Osteocyte (in vitro differentiated cells): ENCODE measurements at regions not wholly inside any gene's neighbourhood (a gene's known extent, or its start where the extent isn't known, plus 50 kb on each side); places are given as distances from the start of the nearest gene placed in this dataset.

Source experiments
- DNase-seq: peaks from one replicate; pipeline ENCODE4 v3.0.0; 2021; ENCODE audit warnings: mixed read lengths; ENCODE audit not compliant: unreplicated experiment; ENCODE audit errors: extremely low spot score
- H3K27ac Mint-ChIP-seq: one replicate; pipeline ENCODE4 v1.8.0; 2021; ENCODE audit warnings: mild to moderate bottlenecking, mixed read lengths; ENCODE audit not compliant: unreplicated experiment
- H3K27me3 Mint-ChIP-seq: one replicate; pipeline ENCODE4 v1.8.0; 2021; ENCODE audit warnings: mixed read lengths; ENCODE audit not compliant: unreplicated experiment
- H3K36me3 Mint-ChIP-seq: one replicate; pipeline ENCODE4 v1.8.0; 2021; ENCODE audit warnings: mixed read lengths; ENCODE audit not compliant: unreplicated experiment
- H3K4me1 Mint-ChIP-seq: one replicate; pipeline ENCODE4 v1.8.0; 2021; ENCODE audit warnings: mixed read lengths; ENCODE audit not compliant: unreplicated experiment
- H3K4me3 Mint-ChIP-seq: one replicate; pipeline ENCODE4 v1.8.0; 2021; ENCODE audit warnings: mild to moderate bottlenecking, moderate library complexity, mixed read lengths; ENCODE audit not compliant: unreplicated experiment
- H3K9me3 Mint-ChIP-seq: one replicate; pipeline ENCODE4 v1.8.0; 2021; ENCODE audit warnings: mixed read lengths; ENCODE audit not compliant: unreplicated experiment
- CTCF ChIP-seq: fragments of 200-600 bp; sonication (generic); IDR thresholded peaks from 2 replicates; pipeline ENCODE4 v1.5.0; 2021; ENCODE audit warnings: antibody characterized with exemption, mild to moderate bottlenecking, moderate library complexity

GRCh38 chr11:134598368-134598767 is 186.3 kb upstream of the B3GAT1 start:
- Mint-ChIP-seq H3K9me3 (no peaks in the 10 kb centered on the region), H3K27me3 (peaks cover 19% of the 10 kb centered on the region), H3K4me3 (no peak overlapping the region), H3K36me3 (no peaks in the 10 kb centered on the region), H3K4me1 (no peaks in the 10 kb centered on the region), H3K27ac (no peak overlapping the region)
- peak; percentile 53 for DNase-seq
- no peak for TF ChIP-seq CTCF

DNA sequence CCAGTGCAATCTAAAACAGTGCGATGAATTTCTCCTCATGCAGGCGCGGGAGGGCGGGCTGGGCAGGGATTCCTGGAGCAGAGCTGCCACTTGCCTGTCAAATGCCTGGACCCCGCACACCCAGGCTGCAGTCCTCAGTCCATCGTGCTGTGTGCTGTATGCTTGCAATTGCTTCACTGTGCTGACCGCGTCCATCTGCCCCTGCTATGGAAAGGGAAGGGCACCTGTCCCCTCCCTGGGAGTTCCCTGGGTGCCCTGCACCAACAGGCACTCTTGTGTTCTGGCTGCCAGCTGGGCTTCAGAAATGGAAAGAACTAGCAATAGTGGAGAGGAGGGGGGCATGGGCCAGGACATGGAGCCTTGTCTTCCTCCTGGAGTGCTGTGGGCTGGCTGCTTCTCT is 185.4 kb upstream of the B3GAT1 start:
- H3K4me3 Mint-ChIP-seq = no peak overlapping the region
- no peaks in the 10 kb centered on the region for H3K36me3 Mint-ChIP-seq
- TF ChIP-seq CTCF = no peak
- peaks cover 17% of the 10 kb centered on the region for H3K27me3 Mint-ChIP-seq
- no peaks in the 10 kb centered on the region for H3K4me1 Mint-ChIP-seq
- no peak overlapping the region for H3K27ac Mint-ChIP-seq
- no peaks in the 10 kb centered on the region for H3K9me3 Mint-ChIP-seq
- peak; percentile 70 for DNase-seq

DNA sequence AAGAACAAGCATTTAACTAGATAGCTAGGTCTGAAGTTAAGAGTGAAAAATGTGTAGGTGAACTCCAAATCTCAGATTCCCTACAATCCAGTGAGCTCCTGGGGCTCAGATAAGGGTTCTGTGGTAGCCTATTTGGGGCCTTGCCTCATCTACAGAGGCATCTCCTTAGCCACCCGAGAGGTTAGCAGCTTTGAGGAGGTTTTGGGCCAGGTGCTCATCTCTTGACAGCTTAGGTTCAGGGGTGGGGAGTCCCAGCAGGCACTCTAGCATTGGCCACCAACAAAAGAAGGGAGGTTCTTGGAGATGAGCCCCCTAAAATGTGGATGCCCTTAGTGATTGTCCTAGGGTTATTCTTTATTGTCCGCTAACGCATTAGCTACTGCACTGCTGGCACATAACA is 184.4 kb upstream of the B3GAT1 start:
- Mint-ChIP-seq H3K27me3 (peaks cover 11% of the 10 kb centered on the region), H3K36me3 (no peaks in the 10 kb centered on the region), H3K4me3 (no peak overlapping the region), H3K9me3 (no peaks in the 10 kb centered on the region), H3K4me1 (no peaks in the 10 kb centered on the region), H3K27ac (no peak overlapping the region)
- no peak for TF ChIP-seq CTCF
- DNase-seq = peak; percentile 51

- no peaks in the 10 kb centered on the region for H3K36me3 Mint-ChIP-seq
- H3K27me3 Mint-ChIP-seq = peaks cover 19% of the 10 kb centered on the region
- H3K27ac Mint-ChIP-seq = no peak overlapping the region
- no peaks in the 10 kb centered on the region for H3K9me3 Mint-ChIP-seq
- peak; percentile 79 for DNase-seq
- no peaks in the 10 kb centered on the region for H3K4me1 Mint-ChIP-seq
- peak; percentile 51 for TF ChIP-seq CTCF
- no peak overlapping the region for H3K4me3 Mint-ChIP-seq
Observed at GRCh38 chr11:134592391-134592990, 180.4 kb upstream of the B3GAT1 start.

DNA sequence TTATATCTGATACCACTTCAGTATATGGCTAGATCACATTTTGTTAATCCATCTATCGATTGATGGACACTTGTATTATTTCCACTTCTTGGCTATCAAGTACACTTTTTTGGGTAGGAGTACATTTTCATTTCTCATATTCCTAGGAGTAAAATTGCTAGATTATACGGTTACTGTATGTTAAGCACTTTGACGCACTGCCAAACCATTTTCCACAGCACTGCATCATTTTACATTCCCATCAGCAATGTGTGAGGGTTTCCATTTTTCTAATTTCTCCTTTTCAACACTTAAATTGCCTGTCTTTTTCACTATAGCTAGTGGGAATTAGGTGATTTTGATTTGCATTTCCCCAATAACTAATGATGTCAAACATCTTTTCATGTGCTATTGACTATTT is 179.3 kb upstream of the B3GAT1 start:
- no peak for DNase-seq

More for the DNA sequence above, 179.3 kb upstream of the B3GAT1 start:
- Mint-ChIP-seq H3K4me1 (no peaks in the 10 kb centered on the region), H3K4me3 (no peak overlapping the region), H3K36me3 (no peaks in the 10 kb centered on the region), H3K27ac (no peak overlapping the region), H3K9me3 (no peaks in the 10 kb centered on the region), H3K27me3 (peaks cover 19% of the 10 kb centered on the region)
- no peak for TF ChIP-seq CTCF
